ENCODE measurements at regions not wholly inside any gene's neighbourhood (a gene's known extent, or its start where the extent isn't known, plus 50 kb on each side); places are given as distances from the start of the nearest gene placed in this dataset.

- no peak overlapping the region for H3K27ac ChIP-seq
- H3K27me3 ChIP-seq (ENCODE audit: low read depth) = no peaks in the 10 kb centered on the region
- H3K4me3 ChIP-seq = no peak overlapping the region
- H3K9me3 ChIP-seq = peaks cover 5% of the 10 kb centered on the region
- no peaks in the 10 kb centered on the region for H3K36me3 ChIP-seq
- ATAC-seq = no peak
- H3K4me1 ChIP-seq = no peaks in the 10 kb centered on the region
- no peak for DNase-seq
- no peak for TF ChIP-seq CTCF (IDR thresholded peaks at IDR 0.05)
- intact Hi-C loops (cut with DNase I) = no loop called here
Measured at GRCh38 chr14:45673420-45673819, 420.4 kb upstream of the MIS18BP1 start.

GRCh38 chr14:45664668-45665356 is 411.8 kb upstream of the MIS18BP1 start:
- ATAC-seq (no peak), DNase-seq (no peak)
- H3K4me1 ChIP-seq = no peaks in the 10 kb centered on the region
- intact Hi-C loops (cut with DNase I) = no loop called here
- no peaks in the 10 kb centered on the region for H3K36me3 ChIP-seq
- no peak for TF ChIP-seq CTCF (IDR thresholded peaks at IDR 0.05)
- H3K4me3 ChIP-seq = no peak overlapping the region
- H3K27me3 ChIP-seq (ENCODE audit: low read depth) = no peaks in the 10 kb centered on the region
- peaks cover 9% of the 10 kb centered on the region for H3K9me3 ChIP-seq
- no peak overlapping the region for H3K27ac ChIP-seq

GRCh38 chr14:45658917-45659299 is 405.9 kb upstream of the MIS18BP1 start:
- no peak for TF ChIP-seq CTCF (IDR thresholded peaks at IDR 0.05)
- H3K9me3 ChIP-seq = no peaks in the 10 kb centered on the region
- H3K4me3 ChIP-seq = no peak overlapping the region
- no peak overlapping the region for H3K27ac ChIP-seq
- intact Hi-C loops (cut with DNase I) = no loop called here
- no peaks in the 10 kb centered on the region for H3K27me3 ChIP-seq (ENCODE audit: low read depth)
- no peaks in the 10 kb centered on the region for H3K36me3 ChIP-seq
- no peaks in the 10 kb centered on the region for H3K4me1 ChIP-seq
- DNase-seq = no peak
- no peak for ATAC-seq

- ATAC-seq = no peak
- TF ChIP-seq CTCF (IDR thresholded peaks at IDR 0.05) = no peak
- no peak for DNase-seq
- Histone ChIP-seq H3K4me1 (no peaks in the 10 kb centered on the region), H3K36me3 (no peaks in the 10 kb centered on the region), H3K4me3 (no peak overlapping the region), H3K9me3 (no peaks in the 10 kb centered on the region), H3K27me3 (ENCODE audit: low read depth) (no peaks in the 10 kb centered on the region), H3K27ac (no peak overlapping the region)
- intact Hi-C loops (cut with DNase I) = no loop called here
Measured at GRCh38 chr14:45658226-45658916, 405.4 kb upstream of the MIS18BP1 start.

- no peaks in the 10 kb centered on the region for H3K9me3 ChIP-seq
- H3K27me3 ChIP-seq (ENCODE audit: low read depth) = no peaks in the 10 kb centered on the region
- no peaks in the 10 kb centered on the region for H3K4me1 ChIP-seq
- no peak for TF ChIP-seq CTCF (IDR thresholded peaks at IDR 0.05)
- DNase-seq = no peak
- H3K36me3 ChIP-seq = no peaks in the 10 kb centered on the region
- intact Hi-C loops (cut with DNase I) = no loop called here
- no peak overlapping the region for H3K27ac ChIP-seq
- H3K4me3 ChIP-seq = no peak overlapping the region
- ATAC-seq = no peak
Measured at GRCh38 chr14:45651890-45652289, 398.9 kb upstream of the MIS18BP1 start.

All from lower lobe of right lung (tissue), 2 donors.